Activated CD4-positive, alpha-beta T cell treated with anti-CD3 and anti-CD28 coated beads, Interleukin-2, amount 50 U/mL, for 48 hours (primary cell): ENCODE measurements at regions not wholly inside any gene's neighbourhood (a gene's known extent, or its start where the extent isn't known, plus 50 kb on each side); places are given as distances from the start of the nearest gene placed in this dataset.

ENCODE experiments used
- DNase-seq, 2 experiments: peaks; one replicate each; pipeline ENCODE4 v3.0.0-alpha.2; 2020

DNA sequence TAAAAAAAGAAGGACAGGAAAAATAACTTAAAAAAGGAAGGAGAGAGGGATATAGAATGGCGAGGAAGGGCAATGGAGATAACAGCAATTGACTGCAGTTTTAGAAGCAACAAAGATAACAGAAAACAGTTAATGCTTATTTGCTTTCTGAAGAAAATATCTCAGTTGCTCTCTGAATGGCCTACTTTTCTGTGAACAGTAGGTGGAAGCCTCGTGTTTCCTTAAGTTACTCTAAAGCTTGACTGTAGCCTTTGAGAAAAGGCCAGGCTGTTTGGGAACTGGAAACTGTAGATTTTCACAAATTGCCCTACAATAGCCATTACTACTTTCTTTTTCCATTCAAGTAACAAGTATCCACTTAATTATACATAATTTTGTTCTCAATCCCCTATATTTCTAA lies 404.5 kb downstream of the YTHDC2 start:
- no peak for DNase-seq

DNA sequence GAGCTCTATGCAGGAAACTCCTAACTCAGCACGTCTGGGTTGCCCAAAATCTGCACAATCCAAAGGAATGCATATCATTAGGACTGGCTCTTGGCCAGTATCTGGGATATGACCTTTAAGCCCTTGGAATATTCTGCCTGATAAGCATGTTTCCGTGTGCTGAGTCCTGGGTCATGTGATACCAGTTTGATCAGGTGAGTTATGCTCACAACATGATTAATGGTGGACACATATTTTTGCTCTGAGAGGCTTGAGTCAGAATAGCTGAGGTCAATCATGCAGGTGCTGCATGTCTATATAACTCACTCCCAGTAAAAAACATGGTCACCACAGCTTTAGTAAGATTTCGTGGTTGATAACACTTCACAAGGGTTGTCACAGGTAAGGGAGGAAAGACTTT lies 408.8 kb downstream of the YTHDC2 start:
- no peak for DNase-seq

DNA sequence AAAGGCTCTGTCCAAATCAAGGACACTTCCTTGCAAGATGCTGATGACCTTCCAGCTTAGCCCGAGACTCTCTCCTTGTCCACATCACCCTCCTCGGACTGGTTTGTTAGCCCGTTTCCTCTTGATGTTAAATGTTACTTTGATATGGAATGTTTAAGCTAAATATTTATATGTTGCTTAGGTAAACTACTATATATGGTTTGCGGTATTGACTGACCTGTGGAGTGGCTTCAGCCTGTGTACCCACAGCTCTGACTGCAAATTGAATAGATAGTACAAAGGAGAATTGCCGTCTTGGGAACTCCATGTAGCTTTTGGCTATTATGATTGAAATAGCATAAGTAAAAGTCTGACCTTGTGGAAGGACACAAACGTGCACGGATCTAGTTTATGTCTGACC lies 422.0 kb downstream of the YTHDC2 start:
- no peak for DNase-seq

DNA sequence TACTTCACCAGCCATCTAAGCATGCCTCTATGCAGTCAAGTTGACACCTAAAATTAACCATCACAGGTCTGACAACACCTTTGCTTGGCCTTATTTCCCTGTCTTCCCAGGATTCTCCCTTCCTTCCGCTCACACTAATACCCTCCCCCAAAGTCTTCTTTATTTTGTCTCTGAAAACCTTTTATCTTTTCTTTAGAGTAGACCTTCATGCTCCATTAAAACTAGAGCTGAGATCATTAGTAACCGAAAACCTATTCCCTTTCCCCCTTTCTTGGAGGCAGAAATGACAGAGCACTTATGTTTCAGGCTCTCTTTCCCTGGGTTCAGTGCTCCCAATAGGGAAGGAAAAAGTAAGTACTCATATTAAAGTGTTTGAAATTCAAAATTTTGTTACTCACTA lies 423.8 kb downstream of the YTHDC2 start:
- no peak for DNase-seq

DNA sequence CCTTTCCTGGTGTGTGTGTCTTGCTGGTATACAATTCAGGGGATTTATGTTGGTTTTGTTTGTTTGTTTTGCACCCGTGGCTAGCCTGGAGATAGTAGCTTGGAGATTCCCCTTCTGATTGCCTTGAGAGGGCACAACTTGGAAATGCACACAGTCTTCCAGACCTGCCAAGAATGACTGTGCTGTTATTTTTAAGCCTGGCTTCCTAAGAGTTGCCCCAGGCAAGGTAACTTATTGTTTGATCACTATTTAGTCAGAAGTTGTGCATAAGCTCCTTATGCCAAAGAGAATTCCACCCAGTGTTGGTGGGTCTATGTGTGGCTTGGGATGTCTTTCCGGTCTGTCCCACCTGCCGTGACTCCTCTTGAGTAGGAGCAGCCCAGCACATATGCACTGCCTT lies 421.9 kb upstream of the KCNN2 start:
- no peak for DNase-seq

DNA sequence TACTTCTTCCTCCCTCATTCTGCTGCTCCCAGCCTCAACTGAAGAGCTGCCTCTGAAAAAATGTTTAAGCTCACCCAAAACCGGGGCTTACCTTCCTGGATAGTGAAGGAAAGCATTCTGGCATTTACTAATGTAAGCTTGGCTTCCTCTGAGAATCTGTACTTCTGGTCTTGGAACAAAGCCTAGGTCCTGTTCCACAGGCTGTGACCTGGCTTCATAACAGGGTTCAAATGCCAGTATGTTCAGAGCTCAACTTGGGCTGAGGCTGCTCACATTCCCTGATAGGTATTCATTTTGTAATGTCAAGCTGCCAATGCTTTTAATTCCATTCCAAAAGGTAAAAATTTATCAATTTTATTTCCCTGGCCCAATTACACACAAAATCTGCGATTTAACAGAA lies 411.7 kb upstream of the KCNN2 start:
- no peak for DNase-seq

DNA sequence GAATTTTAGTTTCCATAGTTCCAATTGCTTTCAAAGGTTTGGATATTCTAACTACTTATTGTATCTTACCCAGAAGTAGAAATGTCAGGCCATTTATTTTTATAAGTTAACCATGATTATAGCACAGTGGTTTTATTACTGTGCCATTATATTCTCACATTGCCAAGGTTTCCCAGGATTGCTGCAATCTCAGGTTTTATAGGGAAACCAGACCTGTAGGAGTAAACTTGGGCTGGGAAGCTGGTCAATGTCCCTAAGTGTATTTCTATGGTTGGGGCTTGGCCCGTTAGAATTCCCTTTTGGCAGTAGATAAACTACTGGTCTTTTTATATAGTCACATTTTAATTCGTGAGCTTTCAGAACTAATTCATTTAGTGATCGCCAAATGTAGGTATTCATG lies 396.6 kb upstream of the KCNN2 start:
- DNase-seq: no peak

DNA sequence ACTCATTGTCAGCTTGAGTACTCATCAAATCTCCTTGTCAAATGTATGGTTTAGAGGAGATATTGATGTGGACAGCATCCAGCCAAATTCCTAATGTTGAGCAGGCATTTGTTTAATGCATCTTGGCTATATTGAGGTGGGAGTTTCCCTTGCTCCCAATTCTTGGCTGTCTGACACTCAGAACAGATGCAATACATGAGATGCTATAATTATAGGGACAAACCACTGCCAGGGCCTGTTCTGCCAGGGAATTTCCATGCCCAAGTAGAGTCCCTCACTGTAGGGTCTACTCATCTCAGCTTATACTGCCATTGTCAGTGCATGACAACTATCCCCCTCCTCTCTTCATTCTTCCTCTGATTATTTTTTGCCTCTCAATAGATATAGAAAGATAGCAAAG lies 392.0 kb upstream of the KCNN2 start:
- no peak for DNase-seq

DNA sequence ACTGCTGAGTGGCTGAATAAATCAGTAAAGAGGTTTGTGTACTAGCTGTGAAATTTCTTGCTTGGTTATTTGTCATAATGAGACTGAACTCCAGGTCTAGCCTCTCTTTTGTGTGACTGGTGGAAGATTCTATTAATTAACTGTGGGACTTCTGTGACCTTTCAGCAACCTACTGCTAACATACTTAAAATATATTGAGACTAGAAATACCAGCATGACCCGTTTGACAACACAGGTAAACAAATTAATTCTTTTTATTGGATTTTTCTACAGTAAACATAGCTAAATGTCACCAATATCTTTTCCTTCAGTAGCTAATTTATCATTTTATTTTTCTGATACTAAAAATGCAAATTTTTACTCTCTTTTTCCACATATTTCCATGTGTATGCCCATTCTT lies 390.4 kb upstream of the KCNN2 start:
- DNase-seq: no peak

DNA sequence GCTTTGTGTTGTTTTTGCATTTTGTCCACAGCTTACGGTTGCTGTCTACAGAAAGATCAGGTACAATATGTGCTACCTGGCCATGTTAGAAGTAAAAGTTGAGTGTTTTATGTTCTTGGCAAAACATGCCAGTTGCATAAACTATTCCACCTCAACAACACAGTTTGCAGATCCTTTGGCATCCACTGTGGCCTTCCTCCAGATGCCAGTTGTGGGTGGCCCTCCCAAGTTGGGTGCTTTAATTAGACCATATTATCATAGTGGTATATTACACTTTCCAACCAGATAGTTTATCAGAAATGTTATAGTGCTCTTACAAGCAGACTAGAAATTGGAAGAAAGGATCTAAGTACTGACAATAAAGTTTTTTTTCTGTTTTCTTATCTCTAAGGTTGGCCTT lies 386.9 kb upstream of the KCNN2 start:
- DNase-seq: no peak

DNA sequence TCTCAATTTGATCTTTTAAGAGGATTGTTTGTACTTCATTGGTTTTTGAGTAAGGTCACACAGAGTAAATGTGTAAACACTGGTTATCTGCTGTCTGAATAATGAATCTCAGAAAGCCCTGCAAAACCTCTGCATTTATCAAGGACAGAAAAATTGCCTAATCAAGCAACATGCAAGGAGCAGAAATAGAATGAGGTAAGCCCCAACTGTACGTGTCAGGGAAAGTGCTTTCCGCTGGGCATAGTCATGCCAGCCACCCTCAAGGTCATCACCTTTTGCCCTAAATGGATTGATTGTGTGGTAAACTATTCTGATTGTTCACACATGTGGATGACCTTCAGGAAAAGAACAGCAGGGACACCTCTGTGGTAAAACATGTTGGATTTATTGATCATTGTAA lies 376.9 kb upstream of the KCNN2 start:
- DNase-seq: no peak

DNA sequence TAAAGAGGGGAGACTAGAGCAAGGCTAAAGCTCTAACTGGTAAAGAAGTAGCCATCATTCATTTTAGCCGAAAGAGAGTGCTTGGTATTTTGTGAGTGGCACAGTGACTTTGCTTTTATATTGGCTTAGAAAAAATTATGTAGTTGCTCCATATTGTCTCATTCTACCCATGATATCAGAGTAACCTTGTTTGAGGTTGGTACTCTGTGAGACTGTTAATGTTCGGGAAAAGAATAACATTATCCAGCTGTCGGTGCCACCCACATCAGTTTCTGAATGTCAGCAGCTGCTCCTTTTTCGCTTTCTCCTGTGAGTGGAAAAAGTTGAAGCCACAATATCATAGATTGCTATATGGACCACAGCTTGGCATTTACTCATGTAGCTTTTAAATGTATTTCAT lies 376.4 kb upstream of the KCNN2 start:
- no peak for DNase-seq

DNA sequence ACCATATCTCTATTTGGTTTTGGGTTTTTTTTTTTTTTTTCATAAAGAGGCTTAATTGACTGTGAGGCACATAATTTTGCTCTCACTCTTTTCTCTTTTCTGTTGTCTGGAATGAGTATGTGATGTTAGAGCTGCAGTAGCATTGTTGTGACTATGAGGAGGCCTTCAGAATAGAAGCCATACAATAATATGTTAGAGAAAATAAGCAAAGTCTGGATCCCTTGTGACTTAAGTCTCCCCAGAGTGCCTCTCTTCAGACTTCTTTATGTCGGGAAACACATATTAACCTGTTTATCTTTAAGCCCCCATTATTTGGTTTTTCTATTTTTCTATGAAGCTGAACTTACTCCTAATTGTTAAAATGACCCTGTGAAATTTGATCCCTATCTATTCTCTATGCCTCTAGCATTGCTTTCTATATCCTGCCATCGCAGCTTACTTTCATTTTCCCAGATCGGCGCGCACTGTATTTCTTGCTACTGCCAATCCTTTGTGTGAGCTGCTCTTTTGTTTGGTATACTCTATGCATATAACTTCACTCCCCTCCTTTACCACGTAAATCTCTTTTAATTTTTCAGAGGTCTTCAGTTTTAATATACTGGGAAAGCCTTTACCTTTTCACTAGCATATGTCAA lies 372.5 kb upstream of the KCNN2 start:
- DNase-seq: no peak

DNA sequence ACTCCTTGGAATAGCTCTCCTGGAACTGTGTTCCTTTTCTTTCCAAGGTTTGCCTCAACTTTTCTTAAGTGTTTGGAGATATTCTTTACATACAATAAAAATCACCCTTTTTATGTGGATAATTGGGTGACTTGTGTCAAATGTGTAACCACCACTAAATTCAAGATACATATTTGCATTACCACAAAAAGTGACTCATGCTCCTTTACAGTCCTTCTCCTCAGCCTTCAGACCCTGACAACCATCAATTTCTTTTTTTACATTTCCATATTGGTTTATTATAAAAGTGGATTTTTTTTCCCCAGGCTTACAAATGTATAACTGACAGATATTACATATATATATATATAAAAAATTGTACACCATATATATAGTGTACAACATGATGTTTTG lies 372.0 kb upstream of the KCNN2 start:
- no peak for DNase-seq

DNA sequence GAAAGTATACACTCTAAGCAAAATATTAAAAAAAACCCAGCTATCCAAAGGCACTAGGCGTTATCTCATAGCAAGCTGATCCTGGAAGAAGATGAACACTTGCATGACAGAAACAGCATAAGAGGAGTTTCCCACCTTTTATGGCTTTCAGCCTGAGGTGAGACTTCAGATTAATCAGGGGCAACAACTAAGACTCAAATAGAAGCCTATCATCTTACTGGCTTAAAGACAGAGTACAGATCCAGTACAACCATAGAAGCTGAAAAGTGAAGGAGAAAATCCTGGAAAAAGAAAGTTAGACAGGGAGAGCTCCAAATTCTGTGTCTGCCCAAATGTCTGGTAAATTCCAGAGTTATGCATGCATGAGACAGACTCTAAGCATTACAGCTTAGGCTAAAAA lies 360.8 kb upstream of the KCNN2 start:
- no peak for DNase-seq

DNA sequence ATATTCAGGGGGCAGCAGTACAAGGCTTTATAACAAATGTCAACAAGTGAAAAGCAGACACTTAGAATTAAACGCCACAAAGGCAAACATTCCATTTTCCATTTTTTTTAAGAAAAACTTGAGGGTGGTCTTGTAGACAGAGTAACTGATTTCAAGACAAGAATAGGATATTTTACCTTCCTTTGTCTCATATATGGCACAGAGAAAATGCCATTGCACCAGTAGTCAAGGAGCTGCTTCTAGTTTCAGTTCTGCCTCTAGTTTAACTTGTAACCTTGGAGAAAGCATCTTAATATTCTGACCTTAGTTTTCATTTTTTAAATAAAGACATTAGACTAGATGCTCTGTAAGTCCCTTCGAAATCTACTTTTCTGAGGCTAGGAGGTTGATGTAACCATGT lies 355.3 kb upstream of the KCNN2 start:
- no peak for DNase-seq

DNA sequence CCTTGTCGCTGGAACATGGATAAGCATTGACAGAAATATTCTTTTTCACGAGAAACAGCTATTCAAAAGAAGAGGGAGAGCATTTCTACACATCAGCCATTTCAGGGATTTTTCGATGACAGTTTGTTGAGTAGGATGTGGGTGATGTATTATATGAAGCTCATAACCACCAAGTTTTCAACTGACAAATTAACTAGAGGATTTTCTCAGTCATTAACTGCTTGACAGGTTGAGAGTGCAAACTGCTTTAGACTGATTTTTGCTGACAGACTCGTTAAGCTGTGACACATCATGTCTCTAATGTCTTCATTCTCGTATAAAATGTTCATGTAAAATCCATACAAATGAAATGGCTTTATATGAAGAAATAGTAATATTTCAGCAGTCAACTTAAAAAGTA lies 354.2 kb upstream of the KCNN2 start:
- DNase-seq: no peak

DNA sequence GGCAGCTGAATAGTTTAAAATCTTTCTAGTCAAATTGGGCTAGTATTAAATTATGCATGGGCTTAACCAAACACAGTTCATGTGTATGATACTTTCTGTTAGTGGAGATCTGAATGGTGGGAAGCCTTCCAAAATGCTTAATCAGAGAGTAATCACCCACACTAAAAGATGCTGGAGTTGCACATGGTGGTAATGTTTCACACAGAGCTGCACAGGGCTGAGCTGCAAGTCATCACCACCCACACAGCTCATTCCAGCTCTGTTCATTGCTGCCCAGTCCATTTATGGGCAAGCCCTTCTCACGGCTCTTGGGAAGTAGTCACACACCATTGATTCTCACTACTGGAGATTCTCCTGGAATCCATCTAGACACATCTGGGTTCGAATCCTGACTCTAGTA lies 351.5 kb upstream of the KCNN2 start:
- DNase-seq: no peak

DNA sequence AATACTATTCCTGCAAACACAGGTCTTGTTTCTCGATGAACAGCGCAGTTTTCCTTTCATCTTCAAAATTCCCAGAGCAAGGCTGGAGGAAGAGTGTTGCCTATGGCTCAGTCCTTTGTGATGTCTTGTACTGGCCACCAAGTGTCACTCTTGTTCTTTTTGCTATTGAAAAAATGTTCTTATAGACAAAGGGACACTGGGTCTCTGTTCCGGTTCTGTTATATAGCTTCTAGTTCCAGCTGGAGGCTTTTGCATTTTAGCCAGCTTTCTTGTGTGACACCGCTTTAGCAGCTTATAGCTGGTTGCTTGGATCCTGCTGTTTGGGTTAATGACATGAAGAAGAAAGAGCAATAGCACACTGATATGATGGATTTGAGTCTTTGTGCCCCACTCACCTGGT lies 343.7 kb upstream of the KCNN2 start:
- no peak for DNase-seq

DNA sequence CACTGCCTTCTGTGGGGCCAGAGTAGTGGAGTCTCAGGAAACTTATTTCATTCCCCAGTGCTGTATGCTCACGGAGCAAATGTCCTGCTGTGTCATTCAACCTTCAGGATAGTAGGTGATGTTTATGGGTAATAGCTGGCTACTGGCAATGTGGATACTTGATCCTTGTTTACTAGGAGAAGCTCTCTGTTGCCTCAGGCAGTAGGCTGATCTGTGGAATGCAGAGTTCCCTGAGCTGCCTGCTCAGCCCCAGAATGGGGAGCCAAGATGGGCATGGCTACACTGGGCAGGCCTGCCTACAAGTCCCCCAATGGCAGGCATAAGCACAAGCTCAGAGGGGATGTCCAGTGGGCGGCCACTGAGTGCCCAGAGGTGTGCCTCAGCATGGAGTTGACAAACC lies 323.1 kb upstream of the KCNN2 start:
- no peak for DNase-seq

DNA sequence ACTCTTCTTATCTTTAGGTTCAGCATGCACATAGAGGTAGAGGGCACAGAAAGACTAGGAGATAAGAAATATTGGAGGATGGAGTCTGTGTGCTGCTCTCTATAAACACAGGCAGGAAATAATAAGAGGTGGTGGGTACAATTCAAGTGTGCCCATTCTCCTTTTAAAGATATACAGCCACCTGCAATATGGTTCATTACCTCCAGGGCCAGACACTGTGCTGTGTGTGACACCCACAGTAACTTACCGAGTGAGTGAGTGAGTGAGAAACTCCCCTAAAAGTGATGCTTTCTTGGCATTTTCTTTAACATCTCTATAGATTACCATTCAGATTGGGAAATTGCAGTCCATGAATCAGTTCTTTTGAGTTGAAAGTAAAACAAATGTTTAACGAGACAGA lies 311.8 kb upstream of the KCNN2 start:
- DNase-seq: no peak

DNA sequence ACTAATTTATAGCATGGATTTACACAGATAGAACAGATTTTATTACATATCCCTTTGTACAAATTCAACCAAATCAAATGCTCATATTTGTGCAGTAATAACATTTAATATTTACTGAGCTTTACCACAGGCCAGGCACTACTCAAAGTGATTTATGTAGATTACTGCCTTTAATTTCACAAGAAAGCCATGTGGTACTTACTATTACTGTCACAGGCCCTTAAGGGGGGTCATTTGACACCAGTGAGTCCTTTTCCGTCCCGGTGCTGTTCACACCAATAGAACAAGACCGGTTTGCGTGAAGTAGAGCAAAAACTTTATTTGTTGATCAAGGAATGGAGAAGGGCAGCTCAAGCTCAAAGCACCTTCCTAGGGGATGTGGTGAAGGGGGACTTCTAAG lies 308.5 kb upstream of the KCNN2 start:
- no peak for DNase-seq

DNA sequence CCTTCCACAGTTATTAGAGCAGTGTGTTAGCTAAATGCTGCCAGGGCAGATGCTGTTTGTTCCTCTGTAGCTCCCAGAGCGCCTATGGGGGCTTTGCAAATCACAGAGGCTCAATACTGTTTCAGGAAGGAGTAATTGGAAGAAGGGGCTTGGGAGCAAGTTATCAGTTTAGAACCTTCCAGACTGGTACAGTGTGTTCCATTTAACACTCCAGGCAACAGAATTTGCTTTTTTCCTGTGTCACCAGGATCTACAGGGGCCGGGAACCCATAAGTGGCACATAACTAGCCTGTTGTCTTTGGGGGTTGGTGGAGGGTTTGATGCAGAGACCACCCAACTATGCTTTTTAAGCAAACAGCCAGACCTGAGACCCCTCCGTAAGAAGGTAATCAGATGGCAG lies 307.3 kb upstream of the KCNN2 start:
- no peak for DNase-seq

DNA sequence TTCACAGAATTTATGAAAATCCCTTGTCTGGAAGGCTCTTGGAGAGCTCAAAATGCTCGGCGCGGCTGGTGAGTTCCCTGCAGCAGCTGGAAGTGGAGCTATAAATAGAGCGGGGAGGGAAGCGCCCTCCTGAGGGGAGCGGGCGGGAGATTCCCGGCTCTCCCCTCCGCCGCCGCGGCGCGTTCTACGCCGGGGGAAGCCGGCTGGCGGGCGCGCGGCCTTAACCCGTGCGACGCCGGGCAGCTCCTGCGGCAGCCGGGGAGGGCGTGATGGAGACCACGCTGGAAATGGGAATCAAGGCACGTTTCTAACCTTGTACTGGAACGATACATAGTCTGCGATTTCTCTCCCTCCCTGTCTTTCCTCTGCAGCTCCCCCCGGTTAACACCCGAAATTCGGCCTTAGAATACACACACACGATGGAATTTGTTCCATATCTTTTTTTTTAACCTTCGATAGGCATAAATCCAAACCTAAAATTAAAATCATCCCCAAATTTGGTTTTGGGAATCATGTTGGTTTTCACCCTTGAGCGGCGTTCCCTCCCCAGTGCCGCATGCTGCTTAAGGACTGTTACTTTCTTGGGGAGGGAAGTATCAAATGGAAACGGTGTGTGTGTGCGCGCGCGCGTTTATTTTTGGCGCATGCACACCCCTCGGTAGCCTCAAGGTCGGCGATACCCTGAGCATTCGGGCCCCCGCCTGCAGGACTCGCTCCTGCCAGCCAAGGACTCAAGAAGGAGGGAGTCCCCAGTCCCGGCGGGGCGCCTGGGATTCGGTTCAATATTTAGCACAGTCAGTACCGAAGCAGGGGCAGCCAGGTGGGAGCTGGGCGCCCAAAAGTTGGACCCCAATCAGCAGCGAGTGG lies 306.3 kb upstream of the KCNN2 start:
- DNase-seq: no peak

DNA sequence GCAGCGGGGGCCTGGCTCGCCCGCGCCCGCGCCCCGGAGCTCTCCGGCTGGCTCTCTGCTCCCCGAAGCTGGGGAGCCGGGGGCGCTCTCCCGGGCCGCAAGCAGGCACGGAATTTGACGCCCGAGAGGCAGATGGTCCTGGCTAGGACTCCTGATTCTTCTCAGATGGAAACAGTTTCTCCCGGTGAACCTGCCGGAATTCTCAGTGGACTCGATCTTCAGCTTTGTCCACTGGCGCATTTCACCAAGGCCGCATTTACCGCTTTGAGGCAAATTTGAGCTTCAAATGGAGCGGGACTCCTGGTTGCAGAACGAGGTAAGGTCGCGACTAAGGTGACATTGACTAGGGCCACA lies 305.7 kb upstream of the KCNN2 start:
- no peak for DNase-seq
